HEK293T (cell line): ENCODE measurements at regions not wholly inside any gene's neighbourhood (a gene's known extent, or its start where the extent isn't known, plus 50 kb on each side); places are given as distances from the start of the nearest gene placed in this dataset.

Source experiments
- CTCF ChIA-PET: fragments of 350-600 bp; formaldehyde crosslinking; extraction: SDS; loops from one replicate; lab custom pipeline; 2021; ENCODE audit warnings: antibody characterized with exemption, inconsistent platforms; lab: Yijun Ruan, JAX
- POLR2A ChIA-PET: fragments of 350-600 bp; formaldehyde crosslinking; extraction: SDS; loops from one replicate; lab custom pipeline; 2020; ENCODE audit warnings: antibody characterized with exemption, inconsistent platforms; lab: Yijun Ruan, JAX
- DNase-seq: peaks from one replicate; pipeline ENCODE4 v3.0.0; 2012; ENCODE audit warnings: mixed read lengths; ENCODE audit errors: extremely low spot score
- ARNT ChIP-seq: fragments of 450-650 bp; IDR thresholded peaks from 2 replicates; pipeline ENCODE4 v1.6.1; 2017; ENCODE audit warnings: mild to moderate bottlenecking
- BHLHE40 ChIP-seq: fragments of 450-650 bp; IDR thresholded peaks from 2 replicates; pipeline ENCODE4 v1.6.1; 2016; ENCODE audit warnings: mild to moderate bottlenecking, moderate library complexity, borderline replicate concordance
- CTBP1 ChIP-seq: fragments of 450-650 bp; IDR thresholded peaks from 2 replicates; pipeline ENCODE4 v1.6.1; 2016; ENCODE audit warnings: borderline replicate concordance
- ELF4 ChIP-seq: fragments of 450-650 bp; IDR thresholded peaks from 2 replicates; pipeline ENCODE4 v1.6.1; 2017; ENCODE audit warnings: antibody characterized with exemption
- FOXA1 ChIP-seq: fragments of 450-650 bp; IDR thresholded peaks from 2 replicates; pipeline ENCODE4 v1.6.1; 2016; ENCODE audit warnings: mild to moderate bottlenecking
- FOXK2 ChIP-seq: fragments of 450-650 bp; IDR thresholded peaks from 2 replicates; pipeline ENCODE4 v1.6.1; 2016; ENCODE audit warnings: mild to moderate bottlenecking
- FOXM1 ChIP-seq: fragments of 450-650 bp; IDR thresholded peaks from 2 replicates; pipeline ENCODE4 v1.6.1; 2017; ENCODE audit warnings: mild to moderate bottlenecking, borderline replicate concordance
- HDGF ChIP-seq: fragments of 450-650 bp; IDR thresholded peaks from 2 replicates; pipeline ENCODE4 v1.6.1; 2017; ENCODE audit warnings: antibody characterized with exemption, borderline replicate concordance
- L3MBTL2 ChIP-seq: fragments of 450-650 bp; conservative IDR thresholded peaks from 2 replicates; pipeline ENCODE4 v1.6.1; 2016; ENCODE audit warnings: mild to moderate bottlenecking
- LEF1 ChIP-seq: fragments of 450-650 bp; IDR thresholded peaks from 2 replicates; pipeline ENCODE4 v1.6.1; 2017; ENCODE audit warnings: mild to moderate bottlenecking, borderline replicate concordance
- NFRKB ChIP-seq: fragments of 450-650 bp; IDR thresholded peaks from 2 replicates; pipeline ENCODE4 v1.6.1; 2016; ENCODE audit warnings: mild to moderate bottlenecking, moderate library complexity
- SP1 ChIP-seq: fragments of 450-650 bp; IDR thresholded peaks from 2 replicates; pipeline ENCODE4 v1.6.1; 2017
- SUZ12 ChIP-seq: fragments of 450-650 bp; IDR thresholded peaks from 2 replicates; pipeline ENCODE4 v1.6.1; 2016; ENCODE audit warnings: mild to moderate bottlenecking
- TARDBP ChIP-seq: fragments of 450-650 bp; IDR thresholded peaks from 2 replicates; pipeline ENCODE4 v1.6.1; 2016
- ZNF384 ChIP-seq: fragments of 450-650 bp; IDR thresholded peaks from 2 replicates; pipeline ENCODE4 v1.6.1; 2016
- TF ChIP-seq, protein P1 (sequence below): fragments of 450-650 bp; IDR thresholded peaks from 2 replicates; pipeline ENCODE4 v1.6.1; 2016

DNA sequence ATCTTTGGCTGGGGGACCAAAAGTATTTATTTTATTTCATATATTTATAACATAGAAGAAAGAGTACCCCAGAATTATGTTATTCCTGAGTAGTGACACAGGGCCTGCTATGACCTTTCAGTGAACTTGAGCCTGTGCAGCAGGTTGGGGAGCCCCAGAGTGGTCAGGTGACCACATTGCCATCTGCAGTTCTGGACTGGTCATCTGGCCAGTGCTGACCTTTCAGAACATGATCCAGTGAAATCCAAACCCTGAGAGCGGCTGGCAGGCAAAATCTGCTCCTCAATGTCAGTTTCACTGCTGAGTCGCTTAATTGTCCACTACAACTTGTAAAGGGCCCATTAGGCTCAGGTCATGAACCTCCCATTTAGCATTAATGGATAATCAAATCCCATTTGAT lies 336.7 kb upstream of the KCNH7 start:
- TF ChIP-seq ARNT = no peak
- no peak for TF ChIP-seq ELF4
- no peak for TF ChIP-seq LEF1
- TF ChIP-seq HDGF = no peak
- TF ChIP-seq BHLHE40 = no peak
- no peak for TF ChIP-seq FOXA1
- CTCF ChIA-PET = no interaction called here
- no peak for DNase-seq
- POLR2A ChIA-PET = no interaction called here

DNA sequence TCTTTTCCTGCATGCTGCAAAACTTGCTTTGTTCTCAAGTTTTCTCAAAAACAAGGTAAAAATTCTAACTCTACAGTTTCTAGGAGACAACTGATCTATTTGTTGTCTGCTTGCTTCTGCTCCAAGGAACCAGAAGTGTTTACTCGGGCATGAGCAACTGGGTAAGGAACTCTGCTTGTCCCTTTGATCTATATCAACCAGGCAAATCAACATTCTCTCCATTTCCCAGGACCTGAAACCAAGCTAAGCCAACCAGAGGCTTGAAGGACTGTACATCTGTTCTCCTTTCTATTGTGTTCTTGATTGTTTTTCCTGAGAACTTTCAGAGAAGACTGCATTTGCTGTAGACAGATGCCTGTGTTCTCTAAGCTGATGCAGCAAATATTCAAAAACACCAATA lies 335.0 kb upstream of the KCNH7 start:
- DNase-seq = no peak
- TF ChIP-seq FOXM1 = no peak
- no peak for TF ChIP-seq HDGF
- no peak for TF ChIP-seq LEF1
- no peak for TF ChIP-seq FOXK2
- TF ChIP-seq BHLHE40 = no peak
- no peak for TF ChIP-seq TARDBP
- TF ChIP-seq, protein P1, sequence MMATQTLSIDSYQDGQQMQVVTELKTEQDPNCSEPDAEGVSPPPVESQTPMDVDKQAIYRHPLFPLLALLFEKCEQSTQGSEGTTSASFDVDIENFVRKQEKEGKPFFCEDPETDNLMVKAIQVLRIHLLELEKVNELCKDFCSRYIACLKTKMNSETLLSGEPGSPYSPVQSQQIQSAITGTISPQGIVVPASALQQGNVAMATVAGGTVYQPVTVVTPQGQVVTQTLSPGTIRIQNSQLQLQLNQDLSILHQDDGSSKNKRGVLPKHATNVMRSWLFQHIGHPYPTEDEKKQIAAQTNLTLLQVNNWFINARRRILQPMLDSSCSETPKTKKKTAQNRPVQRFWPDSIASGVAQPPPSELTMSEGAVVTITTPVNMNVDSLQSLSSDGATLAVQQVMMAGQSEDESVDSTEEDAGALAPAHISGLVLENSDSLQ = no peak
- no peak for TF ChIP-seq CTBP1
- TF ChIP-seq ARNT = no peak
- TF ChIP-seq L3MBTL2 = no peak
- no peak for TF ChIP-seq SP1
- no peak for TF ChIP-seq SUZ12
- no peak for TF ChIP-seq ZNF384
- no peak for TF ChIP-seq FOXA1
- TF ChIP-seq NFRKB = no peak
- POLR2A ChIA-PET = no interaction called here
- CTCF ChIA-PET = interaction anchor here (0.7 kb wide), 1 partner anchor 8 kb away, joined by 3 read pairs; no protein-coding TSS in a partner anchor

DNA sequence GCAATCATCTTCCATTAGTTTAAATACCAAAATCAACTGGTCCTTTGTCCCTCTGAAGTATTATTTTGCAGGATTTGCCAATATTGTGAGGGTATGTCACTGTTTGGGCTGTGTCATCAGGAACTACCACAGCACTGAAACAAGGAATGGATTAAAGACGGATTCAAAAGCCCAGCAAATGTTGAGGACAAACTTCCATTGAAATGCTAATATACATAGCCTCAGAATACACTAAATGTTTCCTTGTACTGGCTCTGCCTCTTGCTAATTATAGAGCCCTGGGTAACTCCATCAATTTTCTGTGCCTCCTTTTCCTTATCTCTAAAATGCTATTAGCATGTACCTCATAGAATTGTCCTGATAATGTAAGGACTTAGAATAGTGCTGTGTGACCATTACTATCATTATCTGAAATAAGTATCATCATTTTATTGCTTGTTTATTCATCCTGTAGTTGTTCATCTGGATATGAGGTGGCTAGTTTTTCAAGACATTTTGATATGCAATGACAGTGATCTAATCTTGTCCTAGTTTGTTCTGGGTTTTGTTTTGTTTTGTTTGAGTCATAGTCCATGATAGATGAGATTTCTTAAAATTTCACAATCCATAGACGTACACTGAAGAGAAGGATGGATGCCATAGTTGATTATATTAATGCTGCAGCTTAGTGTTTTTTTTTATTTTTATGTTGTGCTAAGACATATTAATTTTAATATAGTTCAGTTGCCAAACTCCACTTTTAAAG lies 333.4 kb upstream of the KCNH7 start:
- POLR2A ChIA-PET = no interaction called here
- no peak for TF ChIP-seq TARDBP
- no peak for TF ChIP-seq ZNF384
- TF ChIP-seq L3MBTL2 = no peak
- TF ChIP-seq BHLHE40 = no peak
- TF ChIP-seq HDGF = no peak
- TF ChIP-seq SUZ12 = no peak
- TF ChIP-seq FOXA1 = no peak
- TF ChIP-seq CTBP1 = no peak
- TF ChIP-seq FOXM1 = no peak
- no peak for TF ChIP-seq ARNT
- no peak for TF ChIP-seq ELF4
- TF ChIP-seq, protein P1 = no peak
- no peak for TF ChIP-seq SP1
- TF ChIP-seq NFRKB = no peak
- no peak for TF ChIP-seq FOXK2
- no peak for TF ChIP-seq LEF1
- no peak for DNase-seq
- CTCF ChIA-PET = interaction anchor here (0.7 kb wide), 1 partner anchor 795 kb away, joined by 3 read pairs; no protein-coding TSS in a partner anchor

DNA sequence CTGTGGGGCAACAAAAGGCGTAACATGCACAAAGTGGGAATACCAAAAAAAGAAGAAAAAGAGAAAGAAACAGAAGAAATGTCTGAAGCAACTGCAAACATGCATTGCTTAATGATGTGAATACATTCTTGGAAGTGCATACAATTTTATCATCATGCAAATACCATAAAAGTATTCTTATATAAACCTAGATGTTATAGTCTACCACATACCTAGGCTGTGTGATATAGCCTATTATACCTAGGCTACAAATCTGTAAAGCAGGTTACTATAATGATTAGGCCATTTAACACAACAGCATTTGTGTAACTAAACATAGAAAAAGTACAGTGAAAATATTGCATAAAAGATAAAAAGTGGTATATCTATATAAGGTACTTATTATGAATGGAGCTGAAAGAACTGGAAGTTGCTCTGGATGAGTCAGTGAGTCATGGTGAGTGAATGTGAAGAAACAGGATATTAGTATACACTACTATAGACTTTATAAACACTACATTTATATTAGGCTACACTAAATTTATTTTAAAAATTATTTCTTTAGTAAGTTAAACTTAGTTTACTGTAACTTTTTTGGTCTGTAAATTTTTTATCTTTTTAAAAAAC lies 319.4 kb upstream of the KCNH7 start:
- no peak for DNase-seq
- CTCF ChIA-PET = no interaction called here
- TF ChIP-seq L3MBTL2 (no peak), FOXK2 (no peak), NFRKB (no peak), CTBP1 (no peak), FOXA1 (no peak), BHLHE40 (no peak), SUZ12 (no peak)
- TF ChIP-seq, protein P1 = no peak
- POLR2A ChIA-PET = no interaction called here

DNA sequence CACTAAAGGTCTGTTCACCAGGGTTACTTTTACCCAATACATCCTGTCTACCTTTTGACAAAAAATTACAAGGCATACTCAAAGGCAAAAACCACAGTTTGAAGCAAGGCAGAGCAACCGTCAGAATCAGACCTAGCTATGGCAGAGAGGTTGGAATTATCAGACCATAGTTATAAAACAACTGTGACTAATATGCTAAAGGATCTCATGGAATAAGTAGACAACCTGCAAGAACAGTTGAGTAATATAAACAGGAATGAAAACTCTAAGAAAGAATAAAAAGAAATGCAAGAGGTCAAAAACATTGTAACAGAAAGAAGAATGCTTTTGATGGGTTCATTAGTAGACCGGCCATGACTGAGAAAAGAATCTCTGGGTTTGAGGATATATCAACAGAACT lies 318.8 kb upstream of the KCNH7 start:
- no peak for DNase-seq
- TF ChIP-seq, protein P1 = no peak
- TF ChIP-seq LEF1 (no peak), BHLHE40 (no peak), ZNF384 (no peak), TARDBP (no peak), CTBP1 (no peak), SUZ12 (no peak), L3MBTL2 (no peak)
- CTCF ChIA-PET = no interaction called here
- POLR2A ChIA-PET = no interaction called here
